NT2/D1 (cell line): ENCODE measurements at regions not wholly inside any gene's neighbourhood (a gene's known extent, or its start where the extent isn't known, plus 50 kb on each side); places are given as distances from the start of the nearest gene placed in this dataset.

ENCODE experiments used
- SUZ12 ChIP-seq: IDR thresholded peaks from 2 replicates; pipeline ENCODE4 v1.6.1; 2011; ENCODE audit not compliant: insufficient read length, insufficient read depth; ENCODE audit errors: extremely low read depth
- YY1 ChIP-seq: IDR thresholded peaks from 2 replicates; pipeline ENCODE4 v1.6.1; 2011; ENCODE audit not compliant: insufficient read length, insufficient read depth
- ZNF274 ChIP-seq: IDR thresholded peaks from 2 replicates; pipeline ENCODE4 v1.6.1; 2011; ENCODE audit warnings: mild to moderate bottlenecking, low read depth, low read length

DNA sequence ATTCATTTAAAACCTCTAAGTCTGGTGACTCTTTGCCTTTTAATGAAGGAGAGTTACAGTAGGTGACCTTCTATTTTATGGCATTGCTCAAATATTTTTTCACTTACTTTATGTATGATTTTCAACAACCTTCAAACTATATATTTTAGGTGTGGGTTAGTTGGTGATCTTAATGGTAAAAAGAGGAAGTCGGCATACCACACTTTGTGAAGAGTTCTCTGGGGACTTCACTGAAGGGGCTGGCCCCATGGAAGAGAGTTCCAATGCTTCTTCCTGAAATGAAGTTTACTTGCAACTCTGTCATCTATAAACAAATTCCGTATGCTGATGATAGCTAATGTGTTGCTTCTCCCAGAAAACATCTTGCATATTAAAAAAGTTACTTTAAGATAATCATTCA, 647.0 kb upstream of the SGO1 start:
- TF ChIP-seq YY1 = no peak
- TF ChIP-seq ZNF274 = no peak
- TF ChIP-seq SUZ12 = no peak
